ENCODE measurements at regions not wholly inside any gene's neighbourhood (a gene's known extent, or its start where the extent isn't known, plus 50 kb on each side); places are given as distances from the start of the nearest gene placed in this dataset.

GRCh38 chr3:18051306-18051705 is 308.9 kb upstream of the TBC1D5 start:
- TF ChIP-seq CTCF (IDR thresholded peaks at IDR 0.05) (no peak), EZH2 (IDR thresholded peaks at IDR 0.05; ENCODE audit: borderline replicate concordance, insufficient read depth, low read depth, low read length, poor library complexity, severe bottlenecking) (no peak)

Measured in B cell (primary cell).